HG03064 (cell line): ENCODE measurements at regions not wholly inside any gene's neighbourhood (a gene's known extent, or its start where the extent isn't known, plus 50 kb on each side); places are given as distances from the start of the nearest gene placed in this dataset.

Experiments
- ATAC-seq: cut with Tn5 transposase; IDR thresholded peaks from one replicate; pipeline ENCODE4 v1.9.1; 2021; ENCODE audit warnings: low read depth; ENCODE audit not compliant: unreplicated experiment

DNA sequence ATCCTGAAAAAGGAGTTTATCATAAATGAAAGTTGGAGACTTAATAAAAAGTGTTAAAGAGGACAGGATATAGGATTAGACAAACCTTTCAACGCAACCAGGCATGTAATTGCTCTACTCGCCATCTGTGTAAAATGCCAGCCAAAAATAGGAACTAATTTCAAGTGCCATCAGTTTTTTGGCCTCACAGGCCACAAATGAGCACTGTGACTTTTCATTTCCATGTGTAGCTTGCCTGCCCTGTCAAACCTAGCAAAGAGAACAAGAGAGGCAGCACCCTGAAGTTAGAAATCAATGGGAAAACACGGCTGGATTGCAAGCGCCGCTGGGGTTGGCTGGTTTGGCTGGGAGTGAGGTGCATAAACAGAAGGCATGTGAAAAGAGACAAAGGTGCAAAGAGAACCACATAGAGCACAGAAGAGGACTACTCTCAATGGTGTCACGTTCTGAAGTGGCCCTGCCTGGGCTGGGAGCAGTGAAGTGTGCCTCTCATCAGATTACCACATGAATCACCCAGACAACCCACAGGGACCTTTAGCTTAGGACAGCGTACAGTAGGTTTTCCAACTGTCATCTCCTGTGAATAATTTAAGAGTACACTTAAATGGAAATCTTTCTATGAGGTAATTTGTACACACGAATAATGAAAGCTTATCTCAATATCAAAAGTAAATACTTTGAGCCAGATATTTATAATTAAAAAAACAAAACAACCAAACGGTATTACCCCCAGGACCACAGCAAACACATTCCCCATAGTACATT lies 78.0 kb upstream of the NHSL1 start:
- no peak for ATAC-seq

GRCh38 chr6:138580040-138580439 lies 80.7 kb upstream of the NHSL1 start:
- ATAC-seq = no peak

DNA sequence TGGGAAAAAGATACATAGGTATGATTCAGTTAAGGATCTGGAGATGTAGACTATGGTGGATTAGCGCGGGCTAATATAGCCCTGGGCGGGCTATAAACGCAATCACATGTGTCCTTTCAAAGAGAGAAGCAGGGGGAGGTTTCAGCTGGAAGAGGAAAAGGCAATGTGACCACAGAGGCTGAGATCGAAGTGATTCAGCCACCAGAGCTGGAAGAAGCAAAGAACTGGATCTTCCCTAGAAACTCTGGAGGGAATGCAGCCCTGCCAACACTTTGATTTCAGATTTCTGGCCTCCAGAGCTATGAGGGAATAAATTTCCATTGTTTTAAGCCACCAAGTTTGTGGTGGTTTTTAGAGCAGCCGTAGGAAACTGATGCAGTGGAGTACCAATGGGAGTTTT lies 81.5 kb upstream of the NHSL1 start:
- ATAC-seq = no peak

- ATAC-seq = no peak
These were observed 83.3 kb upstream of the NHSL1 start for GRCh38 chr6:138582573-138582972.

GRCh38 chr6:138586638-138587037 lies 87.3 kb upstream of the NHSL1 start:
- ATAC-seq = no peak

GRCh38 chr6:138588805-138589434 lies 89.6 kb upstream of the NHSL1 start:
- no peak for ATAC-seq

- ATAC-seq = no peak
These were observed 91.8 kb upstream of the NHSL1 start for GRCh38 chr6:138590796-138591709.

DNA sequence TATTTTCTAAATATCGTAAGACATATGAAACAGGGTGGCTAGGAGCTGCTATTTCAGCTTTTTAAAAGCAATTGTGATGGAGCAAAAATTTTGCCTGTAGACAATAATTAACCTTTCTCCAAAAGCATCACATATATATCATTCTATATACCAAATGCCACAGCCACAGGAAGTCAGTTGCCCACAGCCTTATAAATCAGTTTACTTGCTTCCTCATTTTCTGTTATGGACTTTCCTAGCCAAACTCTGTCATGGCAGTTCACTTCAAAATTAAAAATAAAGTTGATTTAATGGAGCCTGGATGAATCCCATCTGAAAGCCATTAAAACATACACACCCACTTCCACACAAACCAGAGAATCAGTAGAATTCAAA lies 93.4 kb upstream of the NHSL1 start:
- ATAC-seq = peak; percentile 58

- peak; percentile 70 for ATAC-seq
These were observed 94.0 kb upstream of the NHSL1 start for GRCh38 chr6:138593124-138593877.

DNA sequence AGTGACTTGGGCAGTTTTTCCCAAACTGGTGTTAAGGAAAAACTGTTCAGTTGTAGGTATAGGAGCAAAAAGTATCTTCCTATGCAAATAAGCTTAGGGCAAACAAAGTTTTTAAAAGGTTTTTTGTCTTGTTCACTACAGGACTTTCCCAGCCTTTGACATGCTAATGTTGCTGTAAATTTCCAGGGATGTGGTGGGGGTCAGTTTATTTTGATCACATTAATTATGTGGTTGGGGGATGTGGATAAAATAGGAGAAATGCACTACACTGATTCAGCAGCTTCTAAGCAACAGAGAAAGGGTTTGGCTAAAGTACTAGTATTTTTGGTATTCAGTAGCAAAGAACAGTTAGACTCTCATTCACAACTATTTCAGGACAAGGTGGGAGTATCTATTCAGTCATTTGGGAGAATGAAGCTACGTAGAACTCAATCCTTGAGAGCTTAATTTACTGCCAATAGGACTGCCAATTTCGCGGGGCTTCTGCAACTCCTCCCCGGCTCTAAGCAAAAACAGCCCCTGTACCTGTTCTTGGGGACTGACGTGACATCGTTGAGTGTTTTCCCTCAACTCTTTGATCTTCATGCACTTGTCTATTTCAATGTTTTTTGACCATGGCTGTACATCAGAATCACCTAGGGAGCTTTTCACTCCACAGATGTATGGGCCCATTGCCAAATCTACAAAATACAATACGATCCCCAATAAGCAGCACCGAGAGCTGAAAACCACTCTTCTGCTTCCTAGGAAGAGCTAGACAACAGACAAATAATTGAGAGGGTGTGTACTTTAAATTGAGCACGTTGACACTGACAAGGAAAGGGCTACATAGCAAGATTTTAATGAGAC lies 94.8 kb upstream of the NHSL1 start:
- no peak for ATAC-seq

GRCh38 chr6:138594758-138595140 lies 95.5 kb upstream of the NHSL1 start:
- ATAC-seq = no peak

GRCh38 chr6:138596126-138596525 lies 96.8 kb upstream of the NHSL1 start:
- no peak for ATAC-seq

- no peak for ATAC-seq
These were observed 97.3 kb upstream of the NHSL1 start for GRCh38 chr6:138596591-138596990.

DNA sequence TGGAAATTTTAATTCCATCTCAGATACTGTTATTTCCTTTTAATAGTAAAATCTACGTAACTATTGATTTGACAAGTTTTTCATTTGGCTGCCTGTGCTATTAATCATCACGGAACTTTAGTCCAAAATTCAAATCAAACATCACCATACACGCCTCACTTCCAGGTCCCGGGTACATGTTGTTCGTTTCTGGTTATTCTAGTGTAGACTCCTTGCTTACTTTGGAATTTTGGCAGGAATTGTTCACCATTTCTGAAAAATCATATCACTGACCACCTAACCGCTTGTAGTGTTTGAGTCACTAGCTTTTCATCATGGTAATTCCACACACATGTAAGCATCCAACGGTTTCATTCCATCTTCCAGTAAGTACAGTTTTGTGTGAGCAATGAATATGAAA lies 98.0 kb upstream of the NHSL1 start:
- ATAC-seq = no peak

DNA sequence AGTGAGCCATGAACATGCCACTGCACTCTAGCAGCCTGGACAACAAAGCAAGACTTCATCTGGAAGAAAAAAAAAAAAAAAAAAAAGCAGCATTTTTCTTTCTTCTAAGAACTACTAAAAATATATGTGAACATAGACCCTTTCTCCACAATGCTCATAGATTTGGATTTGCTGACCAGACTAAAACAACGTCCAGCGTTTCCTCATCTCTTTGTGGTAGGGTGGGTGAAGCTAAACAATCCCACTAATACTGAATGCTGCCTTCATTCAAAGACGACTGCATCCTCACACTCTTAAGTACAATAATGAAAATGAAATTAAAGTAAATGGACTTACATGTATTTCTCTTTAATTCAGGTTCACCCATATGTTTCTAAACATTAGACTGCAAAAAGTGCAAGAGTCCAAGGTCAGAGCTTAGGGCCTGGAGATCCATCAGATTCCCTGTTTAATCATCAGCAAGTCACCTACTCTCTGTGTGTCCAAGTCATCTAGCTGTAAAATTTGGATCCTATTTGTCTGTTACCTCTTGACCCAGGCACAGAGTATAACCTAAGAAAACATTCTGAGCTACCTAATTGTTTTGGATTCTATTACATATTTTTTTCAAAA lies 99.4 kb upstream of the NHSL1 start:
- ATAC-seq = no peak

DNA sequence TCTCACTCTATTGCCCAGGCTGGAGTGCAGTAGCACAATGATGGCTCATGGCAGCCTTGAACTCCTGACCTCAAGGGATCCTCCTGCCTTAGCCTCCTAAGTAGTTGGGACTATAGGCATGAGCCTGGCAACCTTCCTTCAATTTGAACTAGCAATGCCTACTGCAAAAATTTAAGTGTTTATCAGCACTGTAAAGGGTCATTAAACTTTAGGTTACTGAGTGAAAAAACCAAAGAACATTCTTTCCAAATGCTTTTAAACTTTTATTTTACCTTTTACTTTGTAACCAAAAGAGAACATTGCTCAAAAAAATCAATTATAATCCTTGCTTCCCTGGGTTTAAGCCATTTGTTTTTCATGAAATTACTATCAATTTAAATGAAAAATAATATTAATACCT lies 101.0 kb upstream of the NHSL1 start:
- no peak for ATAC-seq

DNA sequence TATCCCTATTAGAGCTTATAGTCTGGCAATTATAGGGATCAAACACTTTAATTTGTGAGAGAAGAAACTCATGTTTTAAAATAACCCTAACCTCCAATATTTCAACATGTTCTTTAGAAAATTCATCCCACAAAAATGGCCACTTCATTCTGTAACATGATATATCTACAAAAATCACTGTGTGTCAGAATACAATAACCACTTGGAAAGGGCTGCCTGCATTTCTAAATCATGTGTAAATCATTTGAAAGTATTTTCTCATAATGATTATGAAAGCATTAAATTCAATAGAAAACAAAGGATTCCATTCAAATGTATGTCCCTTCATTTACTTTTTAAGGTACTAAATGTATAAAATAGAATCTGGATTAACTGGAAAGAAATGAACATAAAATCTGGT lies 101.4 kb upstream of the NHSL1 start:
- ATAC-seq = no peak

GRCh38 chr6:138601128-138601527 lies 101.8 kb upstream of the NHSL1 start:
- no peak for ATAC-seq

DNA sequence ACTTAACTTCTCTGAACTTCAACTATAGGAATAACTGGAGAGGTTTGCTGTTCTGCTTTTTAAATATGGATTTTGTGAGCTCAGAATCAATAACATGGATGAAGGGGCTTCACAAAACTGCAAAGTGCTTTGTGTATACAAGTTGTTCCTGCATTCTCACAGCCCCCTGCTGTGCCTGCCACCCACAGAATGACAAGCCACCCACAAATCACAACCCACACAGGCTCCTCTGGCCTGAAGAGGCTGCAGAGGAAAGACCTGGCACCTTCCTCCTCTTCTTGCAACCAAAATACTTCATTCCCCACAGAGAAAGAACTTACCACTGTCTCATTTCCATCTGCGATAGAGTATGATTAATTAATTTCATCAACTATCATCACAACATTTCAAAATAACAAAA lies 106.7 kb upstream of the NHSL1 start:
- no peak for ATAC-seq
